ENCODE measurements at regions not wholly inside any gene's neighbourhood (a gene's known extent, or its start where the extent isn't known, plus 50 kb on each side); places are given as distances from the start of the nearest gene placed in this dataset.
"Not testable (repeated sequence)": the region's sequence is repeated elsewhere in the genome, so short reads cannot be mapped to it uniquely, and the experiment has no call there.

DNA sequence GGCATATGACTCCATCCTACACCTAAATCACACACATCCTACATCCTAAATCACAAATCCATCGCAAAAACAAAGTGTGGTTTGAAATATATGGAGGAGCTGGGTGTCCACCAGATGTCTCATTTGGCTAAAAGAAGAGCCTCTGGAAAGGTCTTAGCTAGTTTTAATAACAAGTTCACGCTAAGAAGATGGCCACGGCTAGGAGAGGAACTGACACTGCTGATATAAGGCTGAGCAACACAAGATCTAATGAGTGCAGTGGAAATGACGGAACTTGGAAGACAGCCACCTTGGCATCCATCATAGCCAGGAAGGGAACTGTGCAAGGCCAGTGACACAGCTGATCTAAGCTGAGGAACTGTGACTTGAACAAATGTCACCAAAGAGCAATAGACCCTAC is 60.0 kb upstream of the AGAP1 start:
- Mint-ChIP-seq H3K27me3 (ENCODE audit: insufficient read depth) (peaks cover 2% of the 10 kb centered on the region), H3K36me3 (ENCODE audit: low read depth) (no peaks in the 10 kb centered on the region), H3K27ac (no peak overlapping the region), H3K4me1 (ENCODE audit: low read depth) (no peaks in the 10 kb centered on the region), H3K9me3 (no peaks in the 10 kb centered on the region), H3K4me3 (no peak overlapping the region)
- intact Hi-C loops (cut with micrococcal nuclease), result no loop called here
- no peak for DNase-seq (ENCODE audit: low spot score)

DNA sequence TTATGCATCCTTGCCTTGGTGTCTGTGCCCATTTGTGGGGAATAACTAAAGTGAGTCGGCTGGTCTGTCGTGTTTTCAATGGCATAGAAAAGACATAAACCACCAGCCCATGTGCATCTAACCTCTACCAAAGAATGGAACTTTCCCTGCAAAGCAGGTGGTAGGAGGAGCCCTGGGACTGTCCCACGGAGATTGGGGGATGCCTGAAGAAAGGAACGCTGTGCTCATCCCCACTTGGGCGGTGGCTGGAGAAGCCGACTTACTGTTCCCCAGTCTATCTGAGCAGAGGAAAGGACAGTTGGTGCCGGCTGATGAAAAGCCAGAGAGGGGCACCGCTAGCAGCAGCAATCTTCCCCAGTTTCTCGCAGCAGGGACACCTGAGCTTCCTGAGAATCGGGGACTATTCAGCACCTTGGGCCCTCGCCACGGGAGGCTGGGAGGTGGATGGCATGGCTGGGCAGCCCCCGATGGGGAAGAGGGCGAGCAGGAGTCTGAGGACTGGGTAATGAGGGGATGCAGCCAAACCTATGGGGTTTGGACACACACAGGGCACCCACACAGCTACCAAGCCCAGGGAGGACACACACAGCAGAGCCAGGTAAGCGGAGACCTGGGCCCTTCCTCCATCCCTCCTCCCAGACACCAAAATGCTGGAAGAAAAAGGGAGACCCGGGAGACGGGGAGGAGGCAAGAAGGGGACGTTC is 53.7 kb upstream of the AGAP1 start:
- no peaks in the 10 kb centered on the region for H3K4me1 Mint-ChIP-seq (ENCODE audit: low read depth)
- no peak overlapping the region for H3K27ac Mint-ChIP-seq
- no peak for DNase-seq (ENCODE audit: low spot score)
- intact Hi-C loops (cut with micrococcal nuclease), result no loop called here
- H3K27me3 Mint-ChIP-seq (ENCODE audit: insufficient read depth), result no peaks in the 10 kb centered on the region
- no peak overlapping the region for H3K4me3 Mint-ChIP-seq
- H3K9me3 Mint-ChIP-seq, result no peaks in the 10 kb centered on the region
- H3K36me3 Mint-ChIP-seq (ENCODE audit: low read depth), result no peaks in the 10 kb centered on the region

DNA sequence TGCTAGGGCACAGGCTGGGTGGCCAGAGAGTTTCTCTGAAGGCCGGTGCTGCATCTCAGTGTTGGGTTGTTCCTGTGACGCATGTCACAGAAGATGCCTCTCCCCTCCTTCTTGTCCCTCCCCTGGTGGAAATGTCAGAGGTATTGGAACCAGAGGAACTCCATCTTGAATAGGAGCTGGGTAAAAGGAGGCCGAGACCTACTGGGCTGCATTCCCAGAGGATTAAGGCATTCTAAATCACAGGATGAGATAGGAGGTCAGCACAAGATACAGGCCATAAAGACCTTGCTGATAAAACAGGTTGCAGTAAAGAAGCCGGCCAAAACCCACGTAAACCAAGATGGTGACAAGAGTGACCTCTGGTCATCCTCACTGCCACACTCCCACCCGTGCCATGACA is 50.3 kb upstream of the AGAP1 start:
- H3K4me3 Mint-ChIP-seq; H3K27me3 Mint-ChIP-seq (ENCODE audit: insufficient read depth); intact Hi-C loops (cut with micrococcal nuclease): not testable (repeated sequence)

More for the DNA sequence above, 50.3 kb upstream of the AGAP1 start:
- H3K4me1 Mint-ChIP-seq (ENCODE audit: low read depth); DNase-seq (ENCODE audit: low spot score); H3K27ac Mint-ChIP-seq; H3K9me3 Mint-ChIP-seq; H3K36me3 Mint-ChIP-seq (ENCODE audit: low read depth): not testable (repeated sequence)

All from activated T-helper 1 cell treated with anti-CD3 and anti-CD28 coated beads, Interleukin-12 subunit alpha, Interleukin-12 subunit beta, Interleukin-2, Interleukin-4 antibody, amounts not matched to agents 30 ng/mL and 10 ng/mL and 1 ng/mL, durations not matched to agents 14 hours and 24 hours and 36 hours (primary cell).